ENCODE measurements at regions not wholly inside any gene's neighbourhood (a gene's known extent, or its start where the extent isn't known, plus 50 kb on each side); places are given as distances from the start of the nearest gene placed in this dataset.

- TF ChIP-seq CTCF (IDR thresholded peaks at IDR 0.05) (no peak), POLR2A (IDR thresholded peaks at IDR 0.05) (no peak)
Measured at GRCh38 chr14:52129721-52130120, 60.9 kb upstream of the NID2 start.
